ENCODE measurements at regions not wholly inside any gene's neighbourhood (a gene's known extent, or its start where the extent isn't known, plus 50 kb on each side); places are given as distances from the start of the nearest gene placed in this dataset.
A peak's percentile ranks its signal among the peaks of the same experiment; 100 is the strongest.
"Not testable (repeated sequence)": the region's sequence is repeated elsewhere in the genome, so short reads cannot be mapped to it uniquely, and the experiment has no call there.

GRCh38 chr20:60097285-60097684, 139.1 kb downstream of the CDH26 start:
- peak in 1 of 2 donors; percentile 23 for DNase-seq

- no peak for DNase-seq
These were observed 142.6 kb downstream of the CDH26 start for GRCh38 chr20:60100780-60101179.

- no peak for DNase-seq
These were observed 143.1 kb downstream of the CDH26 start for GRCh38 chr20:60101201-60101890.

- DNase-seq = no peak
These were observed 143.7 kb downstream of the CDH26 start for GRCh38 chr20:60101891-60102281.

GRCh38 chr20:60102665-60103210, 144.5 kb downstream of the CDH26 start:
- DNase-seq = no peak

- no peak for DNase-seq
These were observed 147.0 kb downstream of the CDH26 start for GRCh38 chr20:60104993-60105803.

- DNase-seq = not testable (repeated sequence)
These were observed 148.0 kb downstream of the CDH26 start for GRCh38 chr20:60106186-60106585.

- no peak for DNase-seq
These were observed 149.6 kb downstream of the CDH26 start for GRCh38 chr20:60107621-60108390.

- no peak for DNase-seq
These were observed 150.2 kb downstream of the CDH26 start for GRCh38 chr20:60108397-60108796.

- peak in 1 of 2 donors; percentile 17 for DNase-seq
These were observed 155.0 kb downstream of the CDH26 start for GRCh38 chr20:60113024-60113724.

GRCh38 chr20:60113771-60114170, 155.5 kb downstream of the CDH26 start:
- no peak for DNase-seq

- DNase-seq = no peak
These were observed 157.2 kb downstream of the CDH26 start for GRCh38 chr20:60115451-60115850.

GRCh38 chr20:60116128-60116909, 158.1 kb downstream of the CDH26 start:
- DNase-seq = no peak

- DNase-seq = no peak
These were observed 158.8 kb downstream of the CDH26 start for GRCh38 chr20:60117065-60117464.

- no peak for DNase-seq
These were observed 163.7 kb downstream of the CDH26 start for GRCh38 chr20:60121903-60122302.

GRCh38 chr20:60122671-60123070, 164.4 kb downstream of the CDH26 start:
- no peak for DNase-seq

- no peak for DNase-seq
These were observed 164.9 kb downstream of the CDH26 start for GRCh38 chr20:60123096-60123495.

- DNase-seq = no peak
These were observed 165.4 kb downstream of the CDH26 start for GRCh38 chr20:60123652-60124051.

- no peak for DNase-seq
These were observed 166.7 kb downstream of the CDH26 start for GRCh38 chr20:60124776-60125381.

GRCh38 chr20:60125513-60125912, 167.3 kb downstream of the CDH26 start:
- DNase-seq = no peak

GRCh38 chr20:60126975-60127374, 168.8 kb downstream of the CDH26 start:
- no peak for DNase-seq
